Upper lobe of right lung (tissue), 1 donor: ENCODE measurements at regions not wholly inside any gene's neighbourhood (a gene's known extent, or its start where the extent isn't known, plus 50 kb on each side); places are given as distances from the start of the nearest gene placed in this dataset.

Experiments used
- ATAC-seq: fragments of 200-7000 bp; cut with Tn5 transposase; one replicate; pipeline ENCODE4 v1.9.1; 2020; ENCODE audit warnings: mild to moderate bottlenecking, moderate library complexity
- DNase-seq: peaks from one replicate; pipeline ENCODE4 v3.0.0-alpha.2; 2020
- H3K27ac ChIP-seq: fragments of 200-600 bp; one replicate; pipeline ENCODE4 v1.8.0; 2022
- H3K27me3 ChIP-seq: fragments of 200-600 bp; one replicate; pipeline ENCODE4 v1.8.0; 2022; ENCODE audit warnings: mild to moderate bottlenecking
- H3K36me3 ChIP-seq: fragments of 200-600 bp; one replicate; pipeline ENCODE4 v1.8.0; 2022
- H3K4me1 ChIP-seq: fragments of 200-600 bp; one replicate; pipeline ENCODE4 v1.8.0; 2022
- H3K4me3 ChIP-seq: fragments of 200-600 bp; one replicate; pipeline ENCODE4 v1.8.0; 2022; ENCODE audit warnings: mild to moderate bottlenecking
- H3K9me3 ChIP-seq: fragments of 200-600 bp; one replicate; pipeline ENCODE4 v1.8.0; 2022
- intact Hi-C: fragments of 100-400 bp; cut with DNase I; formaldehyde crosslinking; loops from one replicate; pipeline ENCODE4 v1.11.0; 2022
- TF ChIP-seq, protein P1 (sequence below): fragments of 200-600 bp; IDR thresholded peaks from one replicate; pipeline ENCODE4 v1.8.0; 2022; ENCODE audit warnings: antibody characterized with exemption
- donor health status: DM: no; HTN: yes; CAD: no; lungs with severe emphysema.

- no peak overlapping the region for H3K27ac ChIP-seq
- DNase-seq, result peak; percentile 44
Measured at GRCh38 chr22:48902983-48903650, 924.6 kb downstream of the BRD1 start.

GRCh38 chr22:48902001-48902869 lies 925.4 kb downstream of the BRD1 start:
- Histone ChIP-seq H3K9me3 (no peaks in the 10 kb centered on the region), H3K4me3 (no peak overlapping the region), H3K27me3 (no peaks in the 10 kb centered on the region), H3K36me3 (no peaks in the 10 kb centered on the region), H3K4me1 (no peaks in the 10 kb centered on the region), H3K27ac (no peak overlapping the region)
- no peak for ATAC-seq
- TF ChIP-seq, protein P1, sequence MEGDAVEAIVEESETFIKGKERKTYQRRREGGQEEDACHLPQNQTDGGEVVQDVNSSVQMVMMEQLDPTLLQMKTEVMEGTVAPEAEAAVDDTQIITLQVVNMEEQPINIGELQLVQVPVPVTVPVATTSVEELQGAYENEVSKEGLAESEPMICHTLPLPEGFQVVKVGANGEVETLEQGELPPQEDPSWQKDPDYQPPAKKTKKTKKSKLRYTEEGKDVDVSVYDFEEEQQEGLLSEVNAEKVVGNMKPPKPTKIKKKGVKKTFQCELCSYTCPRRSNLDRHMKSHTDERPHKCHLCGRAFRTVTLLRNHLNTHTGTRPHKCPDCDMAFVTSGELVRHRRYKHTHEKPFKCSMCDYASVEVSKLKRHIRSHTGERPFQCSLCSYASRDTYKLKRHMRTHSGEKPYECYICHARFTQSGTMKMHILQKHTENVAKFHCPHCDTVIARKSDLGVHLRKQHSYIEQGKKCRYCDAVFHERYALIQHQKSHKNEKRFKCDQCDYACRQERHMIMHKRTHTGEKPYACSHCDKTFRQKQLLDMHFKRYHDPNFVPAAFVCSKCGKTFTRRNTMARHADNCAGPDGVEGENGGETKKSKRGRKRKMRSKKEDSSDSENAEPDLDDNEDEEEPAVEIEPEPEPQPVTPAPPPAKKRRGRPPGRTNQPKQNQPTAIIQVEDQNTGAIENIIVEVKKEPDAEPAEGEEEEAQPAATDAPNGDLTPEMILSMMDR, result no peak
- intact Hi-C loops, result loop anchor here (10.0 kb wide), 1 partner anchor 447 kb away; no protein-coding TSS in a partner anchor
- peak; percentile 47 for DNase-seq

More at GRCh38 chr22:48902983-48903650, 924.6 kb downstream of the BRD1 start:
- Histone ChIP-seq H3K4me1 (no peaks in the 10 kb centered on the region), H3K36me3 (no peaks in the 10 kb centered on the region), H3K9me3 (no peaks in the 10 kb centered on the region), H3K4me3 (no peak overlapping the region), H3K27me3 (no peaks in the 10 kb centered on the region)
- intact Hi-C loops, result loop anchor here (10.0 kb wide), 1 partner anchor 448 kb away; no protein-coding TSS in a partner anchor
- TF ChIP-seq, protein P1, result no peak
- no peak for ATAC-seq

- intact Hi-C loops, result loop anchor here (10.0 kb wide), 1 partner anchor 447 kb away; no protein-coding TSS in a partner anchor
- Histone ChIP-seq H3K27ac (no peak overlapping the region), H3K27me3 (no peaks in the 10 kb centered on the region), H3K4me1 (no peaks in the 10 kb centered on the region), H3K9me3 (no peaks in the 10 kb centered on the region), H3K36me3 (no peaks in the 10 kb centered on the region), H3K4me3 (no peak overlapping the region)
- peak; percentile 44 for DNase-seq
- TF ChIP-seq, protein P1, result no peak
- no peak for ATAC-seq
Measured at GRCh38 chr22:48901324-48901723, 926.3 kb downstream of the BRD1 start.

DNA sequence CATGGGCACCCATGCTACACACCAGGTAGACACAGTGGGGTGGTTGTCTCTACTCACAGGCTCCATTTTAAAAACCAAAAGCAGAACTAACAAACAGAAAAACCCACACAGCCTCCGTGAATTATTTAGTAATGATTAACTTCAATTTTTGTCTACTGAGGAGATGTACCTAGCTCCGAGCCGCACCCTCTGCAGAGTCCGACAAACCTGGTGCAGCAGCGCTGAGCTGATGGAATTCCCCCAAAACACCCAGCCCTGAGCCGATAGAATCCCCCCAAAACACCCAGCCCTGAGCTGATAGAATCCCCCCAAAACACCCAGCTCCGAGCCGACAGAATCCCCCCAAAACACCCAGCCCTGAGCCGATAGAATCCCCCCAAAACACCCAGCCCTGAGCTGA lies 927.0 kb downstream of the BRD1 start:
- Histone ChIP-seq H3K4me1 (no peaks in the 10 kb centered on the region), H3K36me3 (no peaks in the 10 kb centered on the region), H3K4me3 (no peak overlapping the region), H3K9me3 (no peaks in the 10 kb centered on the region), H3K27me3 (no peaks in the 10 kb centered on the region), H3K27ac (no peak overlapping the region)
- peak; percentile 22 for DNase-seq
- intact Hi-C loops, result loop anchor here (10.0 kb wide), 1 partner anchor 446 kb away; no protein-coding TSS in a partner anchor
- TF ChIP-seq, protein P1, result no peak
- ATAC-seq, result no peak

GRCh38 chr22:48900327-48900597 lies 927.4 kb downstream of the BRD1 start:
- no peaks in the 10 kb centered on the region for H3K27me3 ChIP-seq
- ATAC-seq (no peak), DNase-seq (no peak)
- intact Hi-C loops, result loop anchor here (10.0 kb wide), 1 partner anchor 445 kb away; no protein-coding TSS in a partner anchor
- H3K4me1 ChIP-seq, result no peaks in the 10 kb centered on the region
- TF ChIP-seq, protein P1, result no peak
- H3K36me3 ChIP-seq, result no peaks in the 10 kb centered on the region
- H3K4me3 ChIP-seq, result no peak overlapping the region
- H3K27ac ChIP-seq, result no peak overlapping the region
- no peaks in the 10 kb centered on the region for H3K9me3 ChIP-seq
